Activated T-helper 1 cell treated with anti-CD3 and anti-CD28 coated beads, Interleukin-2, amount 50 U/mL, for 16 hours (primary cell): ENCODE measurements at regions not wholly inside any gene's neighbourhood (a gene's known extent, or its start where the extent isn't known, plus 50 kb on each side); places are given as distances from the start of the nearest gene placed in this dataset.
"Not testable (repeated sequence)": the region's sequence is repeated elsewhere in the genome, so short reads cannot be mapped to it uniquely, and the experiment has no call there.

ENCODE experiments used
- DNase-seq, 2 donors: peaks; one replicate each; pipeline ENCODE4 v3.0.0-alpha.2; 2020; ENCODE audit warnings: low read depth in 1 of 2, low spot score in 1 of 2

DNA sequence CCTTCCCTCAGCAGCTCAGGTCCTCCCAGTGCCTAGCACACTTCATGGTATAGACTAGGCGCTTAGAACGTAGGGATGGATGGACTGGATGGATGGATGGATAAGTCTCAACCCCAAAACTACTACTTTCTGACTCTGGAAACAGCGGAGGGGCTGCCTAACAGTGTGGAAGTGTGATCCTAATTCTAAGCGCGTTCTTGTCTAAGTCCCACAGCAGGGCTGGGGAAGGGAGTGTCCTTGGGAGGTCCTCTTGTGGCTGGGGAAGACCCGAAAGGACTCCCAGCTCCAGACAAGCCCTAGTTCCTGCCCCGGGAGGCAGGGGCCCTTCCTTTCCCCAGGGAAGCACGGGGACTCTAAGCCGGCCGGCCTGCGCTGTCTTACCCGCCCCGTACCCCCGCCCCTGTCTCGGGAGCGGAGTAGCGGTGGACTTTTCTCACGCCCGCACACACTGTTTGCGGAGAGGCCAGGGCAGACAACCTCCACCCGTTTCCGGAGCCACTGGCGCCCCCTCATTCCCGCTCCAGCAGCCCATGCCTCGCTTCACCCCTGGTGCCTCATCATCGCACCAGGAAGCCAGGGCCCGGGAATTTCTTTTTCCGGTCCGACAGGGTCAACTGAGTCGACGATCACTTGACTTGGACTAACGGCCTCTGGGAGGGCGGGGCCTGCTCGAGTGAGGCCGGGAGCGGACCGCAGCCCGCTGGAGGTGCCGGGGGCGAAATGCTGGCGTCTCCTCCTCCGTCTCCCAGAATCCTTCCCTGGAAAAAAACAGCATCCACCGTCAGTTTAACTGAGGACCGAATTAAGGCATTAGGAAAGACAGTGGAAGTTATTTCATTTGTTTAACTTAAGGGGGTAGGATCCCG, 133.3 kb downstream of the TBC1D2B start:
- peak in 1 of 2 donors; percentile 4 for DNase-seq

DNA sequence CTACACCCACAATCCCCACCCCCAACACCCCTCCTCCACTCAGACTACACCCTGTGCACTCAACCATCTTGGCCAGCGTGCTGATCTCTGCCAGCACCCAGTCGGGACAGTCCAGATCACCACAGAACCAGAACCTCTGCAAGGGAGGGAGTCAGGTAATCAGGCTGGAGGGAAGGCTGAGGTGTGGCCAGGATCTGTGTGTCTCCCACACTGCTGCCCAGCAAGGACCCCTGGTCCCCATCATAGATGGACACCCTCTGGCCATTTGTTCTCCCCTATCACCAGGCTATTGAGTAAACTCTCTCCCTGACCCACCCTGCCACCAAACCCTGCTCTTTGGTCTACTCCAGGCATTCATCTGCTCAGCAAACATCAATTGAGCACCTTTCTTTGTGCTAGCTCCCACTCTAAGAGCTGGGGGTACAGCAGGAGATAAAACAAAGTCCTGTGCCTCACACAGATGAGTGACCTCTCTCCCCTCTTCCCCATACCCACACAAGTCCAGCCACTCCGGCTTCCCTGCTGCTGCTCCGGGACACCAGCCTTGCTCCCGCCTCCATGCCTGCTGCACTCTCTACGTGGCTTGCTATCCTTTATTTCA, 134.8 kb downstream of the TBC1D2B start:
- no peak for DNase-seq

DNA sequence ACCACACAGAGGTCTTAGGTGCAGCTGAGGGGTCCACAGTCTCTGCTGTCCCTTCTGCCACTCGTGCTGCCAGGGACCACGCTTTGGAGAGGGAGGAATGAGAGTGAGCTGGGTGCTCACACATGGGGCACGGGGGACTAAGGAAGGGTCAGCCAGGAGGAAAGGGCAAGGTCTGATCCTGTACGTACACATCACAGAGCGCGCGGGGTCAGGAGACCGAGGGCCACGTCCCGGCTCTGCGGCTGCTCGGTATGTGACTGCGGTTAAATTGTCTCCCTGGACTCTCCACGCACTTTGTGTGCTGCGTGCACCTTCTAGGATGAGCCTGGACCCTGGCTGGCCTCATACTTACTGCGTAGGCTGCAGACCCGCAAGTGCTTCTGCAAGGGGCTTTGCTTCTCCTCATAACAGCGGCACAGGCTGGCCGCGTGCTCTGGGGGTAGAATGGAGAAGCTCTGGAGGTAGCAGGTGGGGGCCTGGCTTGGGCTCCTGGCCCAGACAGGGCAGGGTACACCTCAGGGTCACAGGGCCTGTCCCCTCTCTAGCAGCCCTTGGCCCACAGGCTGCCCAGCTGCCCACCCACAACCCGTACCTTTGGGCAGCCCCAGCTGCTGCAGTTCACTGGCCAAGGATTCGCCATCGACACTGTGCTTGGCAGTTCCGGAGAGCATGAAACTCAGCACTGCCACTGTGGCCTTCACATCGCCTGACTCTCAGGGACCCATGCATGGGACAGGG, 136.3 kb downstream of the TBC1D2B start:
- DNase-seq = not testable (repeated sequence)

DNA sequence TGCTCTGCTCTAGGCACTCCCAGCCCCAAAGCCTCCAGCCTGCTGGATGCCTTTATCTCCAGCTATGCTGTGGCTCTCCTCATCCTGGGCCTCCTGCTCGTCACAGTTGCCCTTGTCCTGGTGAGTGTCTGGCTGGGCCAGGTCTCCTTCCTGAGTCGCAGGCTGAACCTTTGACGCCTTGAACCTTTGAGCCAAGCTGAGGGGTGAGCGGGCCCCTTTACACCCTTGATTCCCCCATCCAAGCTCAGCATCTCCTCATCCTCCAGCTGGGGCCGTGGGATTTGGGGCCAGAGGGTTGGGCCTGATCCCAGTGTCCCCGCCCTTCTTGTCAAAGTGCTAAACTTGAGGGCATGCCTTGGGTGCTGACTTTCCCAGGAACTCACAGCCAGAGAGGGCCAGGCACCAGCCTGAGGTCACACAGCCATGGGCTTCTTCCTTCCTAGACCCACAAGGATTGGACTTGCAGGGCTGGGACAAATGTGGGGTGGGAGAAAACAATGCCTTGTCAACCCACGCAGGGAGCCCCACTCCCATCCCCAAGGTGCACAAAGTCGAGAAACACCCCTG, 137.0 kb downstream of the TBC1D2B start:
- no peak for DNase-seq

DNA sequence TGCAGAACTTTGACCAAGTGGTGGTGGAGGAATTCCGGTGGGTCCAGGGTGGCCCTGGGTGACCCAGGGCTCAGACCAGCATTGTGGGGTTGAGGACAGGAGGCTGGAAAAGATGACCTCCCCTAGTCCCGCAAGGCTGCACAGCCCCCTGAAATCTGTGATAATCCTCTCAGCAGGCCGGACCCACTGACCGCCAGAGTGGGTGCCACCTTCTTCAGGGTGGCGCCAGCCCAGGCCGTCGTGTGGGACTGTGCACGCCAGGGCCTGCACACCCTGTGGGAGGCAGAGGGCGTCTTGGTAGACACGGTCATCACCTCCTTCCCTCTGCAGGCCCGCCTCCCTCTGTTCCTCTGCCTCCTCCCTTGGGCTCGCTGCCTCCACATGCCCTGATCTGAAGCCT, 137.7 kb downstream of the TBC1D2B start:
- no peak for DNase-seq

DNA sequence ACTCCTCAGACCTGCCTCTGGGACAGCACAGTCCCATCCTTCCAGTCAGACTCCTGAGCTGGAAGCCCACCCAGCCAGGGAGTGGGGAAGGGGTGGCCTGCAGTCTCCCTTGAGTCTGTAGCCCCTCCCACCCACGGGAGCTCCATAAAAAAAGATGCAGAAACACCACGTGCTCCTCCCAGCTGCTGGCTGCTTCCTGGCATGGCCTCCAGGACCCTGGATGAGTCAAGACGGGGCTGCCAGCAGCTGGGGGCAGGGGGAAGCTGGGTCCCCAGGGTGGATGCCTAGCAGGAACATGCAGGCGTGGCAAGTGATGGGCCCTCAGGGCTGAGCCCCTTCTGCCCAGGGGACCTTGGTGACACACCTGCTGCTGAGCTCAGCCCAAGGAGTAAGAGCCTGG, 138.5 kb downstream of the TBC1D2B start:
- DNase-seq = not testable (repeated sequence)

DNA sequence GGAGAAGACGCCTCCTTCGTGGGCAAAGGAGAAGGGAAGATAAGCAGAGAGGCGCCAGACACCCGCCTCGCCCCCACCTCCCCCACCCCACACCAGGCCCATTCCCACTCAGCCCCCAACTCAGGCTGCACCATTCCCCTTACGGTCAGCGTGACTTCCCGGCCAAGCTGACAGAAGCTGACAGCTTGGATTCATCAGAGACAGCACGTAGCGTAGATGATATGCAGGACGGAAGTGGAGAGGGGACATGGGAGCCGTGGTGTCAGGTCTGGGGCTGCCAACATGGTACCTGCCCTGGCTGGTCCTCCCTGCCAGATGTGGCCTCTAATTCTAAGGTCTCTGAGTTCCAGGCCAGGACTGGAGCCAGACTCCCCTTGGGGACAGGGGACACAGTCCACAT, 139.0 kb downstream of the TBC1D2B start:
- DNase-seq = not testable (repeated sequence)

DNA sequence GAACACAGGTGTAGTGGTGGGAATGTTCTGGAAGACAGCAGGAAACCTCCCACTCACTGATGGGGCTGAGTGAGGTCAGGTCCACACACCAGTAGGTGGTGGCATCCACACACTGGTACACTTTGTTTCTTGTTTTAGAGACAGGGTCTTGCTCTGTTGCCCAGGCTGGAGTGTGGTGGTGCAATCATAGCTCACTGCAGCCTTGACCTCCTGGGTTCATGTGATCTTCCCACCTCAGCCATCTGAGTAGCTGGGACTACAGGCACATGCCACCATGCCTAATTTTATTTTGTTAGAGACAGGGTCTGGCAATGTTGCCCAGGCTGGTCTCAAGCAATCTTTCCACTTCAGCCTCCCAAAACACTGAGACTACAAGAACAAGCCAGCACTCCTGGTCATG, 140.9 kb downstream of the TBC1D2B start:
- not testable (repeated sequence) for DNase-seq

DNA sequence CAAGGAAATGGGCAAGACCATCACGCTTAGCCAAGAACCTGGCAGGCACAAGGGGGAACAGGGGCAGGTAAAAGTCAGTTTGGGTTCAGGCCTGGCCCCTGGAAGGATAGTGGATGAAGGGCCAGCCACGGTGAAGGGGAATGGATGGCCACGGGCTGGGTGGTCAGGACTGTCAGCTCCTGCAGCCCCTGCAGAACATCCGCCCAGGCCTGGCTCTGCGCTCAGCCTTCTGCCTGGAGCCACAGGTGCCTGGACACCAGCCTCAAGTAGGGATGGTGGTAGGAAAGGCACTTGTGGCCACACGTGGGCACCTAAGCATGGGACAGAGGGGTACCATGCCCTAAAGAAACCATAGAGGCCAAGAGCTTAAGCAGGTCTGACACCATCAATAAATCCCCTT, 143.0 kb downstream of the TBC1D2B start:
- DNase-seq = not testable (repeated sequence)

DNA sequence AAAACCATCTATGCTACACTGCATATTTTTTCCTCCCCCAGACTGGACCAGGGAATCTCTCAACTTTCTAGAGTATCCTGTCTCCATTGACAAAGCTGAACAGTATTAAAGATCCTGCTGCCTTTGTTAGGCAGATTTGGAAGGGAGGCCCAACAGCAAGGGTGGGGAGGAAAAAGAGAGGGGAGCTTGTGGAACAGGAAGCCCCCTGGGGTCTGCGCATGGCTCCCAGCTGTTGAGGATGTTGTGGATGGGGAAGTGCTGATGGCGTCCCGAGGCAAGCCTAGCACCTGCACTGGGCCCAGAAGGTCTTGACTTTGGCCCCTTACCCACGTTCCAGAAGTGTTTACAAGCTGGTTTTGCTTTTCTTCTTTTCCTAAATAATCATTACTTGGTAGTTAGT, 146.6 kb downstream of the TBC1D2B start:
- not testable (repeated sequence) for DNase-seq

DNA sequence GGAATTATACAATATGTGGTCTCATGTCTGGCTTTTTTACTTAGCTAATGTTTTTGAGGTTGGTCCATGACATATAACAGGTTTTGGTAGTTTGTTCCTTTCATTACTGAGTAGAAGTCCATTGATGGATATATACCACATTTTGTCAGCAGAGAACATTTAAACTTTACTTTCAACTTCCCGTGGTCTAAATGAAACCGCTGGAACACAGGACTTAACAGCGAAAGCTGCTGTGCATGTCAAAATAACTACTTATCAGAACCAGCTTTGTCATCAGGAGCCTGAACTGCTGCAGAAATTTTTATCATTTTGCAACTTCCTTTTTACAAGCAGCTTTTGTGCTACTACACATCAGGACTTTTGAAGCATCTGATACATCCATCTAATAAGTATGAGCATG, 147.0 kb downstream of the TBC1D2B start:
- DNase-seq = not testable (repeated sequence)

DNA sequence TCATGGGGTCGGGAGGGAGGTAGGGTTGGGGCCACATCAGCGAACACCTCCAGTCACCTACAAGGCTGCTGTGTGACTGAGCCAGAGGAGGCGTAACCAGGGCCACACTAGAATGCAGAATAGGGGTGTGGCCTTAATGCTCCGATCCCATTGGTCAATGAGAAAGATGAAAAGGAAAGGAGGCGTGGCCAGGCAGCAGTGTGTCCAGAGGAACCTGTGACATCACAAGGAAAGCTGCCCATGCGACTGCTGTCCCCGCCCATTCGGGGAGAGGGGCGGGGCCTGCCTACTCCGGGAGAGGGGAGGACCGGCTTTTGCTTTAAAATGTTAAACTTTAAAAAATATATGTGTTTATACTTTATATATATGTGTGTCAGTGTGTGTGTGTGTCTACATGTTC, 150.7 kb downstream of the TBC1D2B start:
- not testable (repeated sequence) for DNase-seq

DNA sequence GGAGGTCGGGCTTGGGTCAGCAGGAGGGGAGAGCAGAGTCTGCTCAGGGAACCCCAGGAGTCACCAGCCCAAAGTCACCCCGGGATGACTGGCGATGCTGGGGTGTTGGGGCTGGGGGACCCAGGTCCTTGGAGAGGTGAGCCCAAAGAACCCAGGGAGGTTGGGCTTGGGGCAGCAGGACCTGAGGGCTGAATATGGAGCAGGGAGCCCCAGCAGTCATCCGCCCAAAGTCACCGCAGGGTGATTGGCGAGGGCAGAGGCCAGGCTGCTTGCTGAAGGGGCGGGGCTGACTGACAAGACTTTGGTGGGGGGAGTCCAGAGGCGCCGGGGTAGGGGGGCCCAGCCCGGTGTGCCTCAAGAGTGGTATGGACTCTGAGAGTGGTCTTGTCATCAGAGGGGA, 151.2 kb downstream of the TBC1D2B start:
- not testable (repeated sequence) for DNase-seq

DNA sequence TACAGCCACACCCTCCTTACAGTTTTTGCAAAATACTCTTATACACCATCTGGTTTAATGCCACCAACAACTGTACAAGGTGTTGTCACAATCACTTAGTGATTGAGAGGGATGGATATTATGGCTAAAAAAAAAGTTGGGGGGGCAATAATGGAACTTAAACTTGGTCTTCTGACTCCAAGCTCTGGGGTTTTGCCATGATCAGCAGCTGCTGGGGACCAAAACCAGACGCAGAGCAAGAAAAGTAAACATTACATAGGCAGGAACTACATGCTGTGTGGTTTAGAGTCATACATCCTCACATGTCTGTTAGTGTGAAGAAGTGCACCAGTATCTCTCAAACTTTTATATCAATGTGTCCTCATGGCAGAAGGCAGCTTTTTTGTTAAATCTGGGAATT, 152.4 kb downstream of the TBC1D2B start:
- DNase-seq = not testable (repeated sequence)

DNA sequence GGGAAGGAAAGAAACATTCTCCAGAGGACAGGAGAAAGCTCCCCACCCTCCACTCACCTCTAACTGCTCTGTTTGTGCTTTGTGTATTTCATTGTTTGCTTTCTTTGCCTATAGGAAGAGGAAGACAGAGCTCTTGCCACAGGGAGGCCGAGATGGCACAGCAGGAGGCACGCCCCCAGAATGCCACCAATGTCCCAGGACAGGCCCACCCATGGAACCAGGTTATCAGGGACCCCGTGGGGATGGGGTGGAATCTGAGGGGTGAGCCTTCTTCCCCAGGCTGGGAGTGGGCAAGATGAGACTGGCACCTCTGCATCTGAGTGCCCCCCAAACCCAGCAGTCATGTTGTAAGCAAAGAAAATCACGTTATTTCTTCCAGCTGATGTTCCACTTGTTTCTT, 155.8 kb downstream of the TBC1D2B start:
- DNase-seq = no peak

DNA sequence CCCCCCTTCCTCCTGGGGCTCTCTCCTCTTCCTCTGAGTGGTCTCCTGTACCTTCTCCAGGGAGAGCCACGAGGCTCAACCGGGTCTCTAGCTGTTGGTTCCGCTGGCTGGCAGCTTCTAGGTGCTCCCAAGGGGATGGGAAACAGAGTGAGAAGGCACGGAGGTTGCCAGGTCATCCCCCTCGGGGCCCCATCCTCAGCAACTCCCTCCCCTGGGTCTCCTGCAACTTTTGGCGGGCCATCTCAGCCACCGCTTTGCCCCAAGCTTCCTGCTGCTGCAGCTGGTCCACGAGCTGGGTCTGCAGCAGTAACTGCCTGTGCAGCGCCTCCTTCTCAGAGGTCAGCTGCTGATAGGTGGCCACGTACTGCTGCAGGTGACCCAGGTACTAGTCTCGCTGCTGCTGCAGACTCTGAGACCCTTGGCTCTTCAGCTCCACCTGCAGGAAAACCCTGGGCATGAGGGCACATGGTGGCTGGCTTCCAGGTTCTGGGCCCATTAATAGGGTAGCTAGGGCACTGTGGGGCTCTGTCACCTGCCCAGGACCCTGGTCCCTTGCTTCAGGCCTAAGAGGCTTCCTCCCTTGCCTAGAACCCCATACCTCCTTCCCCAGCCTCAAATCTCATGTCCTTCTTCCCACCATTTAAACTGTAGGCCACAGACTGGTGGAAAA, 160.4 kb downstream of the TBC1D2B start:
- DNase-seq = not testable (repeated sequence)

DNA sequence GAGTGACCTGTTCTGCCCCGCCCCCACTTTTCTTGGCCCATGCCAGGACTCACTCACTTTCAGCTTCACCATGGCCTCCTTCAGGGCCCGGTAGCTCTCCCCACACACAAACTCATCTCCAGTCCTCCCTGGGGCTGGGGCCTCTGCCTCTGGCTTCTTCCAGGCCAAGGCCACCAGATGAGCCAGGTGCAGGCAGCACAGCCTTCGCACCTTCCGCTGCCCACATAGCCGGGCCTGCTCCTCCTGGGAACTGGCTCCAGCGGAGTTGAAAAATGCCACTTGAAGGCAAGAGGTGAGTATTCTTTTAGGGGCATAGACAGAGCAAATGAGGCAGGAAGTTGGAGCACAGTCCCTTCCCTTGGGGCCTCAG, 161.6 kb downstream of the TBC1D2B start:
- not testable (repeated sequence) for DNase-seq

DNA sequence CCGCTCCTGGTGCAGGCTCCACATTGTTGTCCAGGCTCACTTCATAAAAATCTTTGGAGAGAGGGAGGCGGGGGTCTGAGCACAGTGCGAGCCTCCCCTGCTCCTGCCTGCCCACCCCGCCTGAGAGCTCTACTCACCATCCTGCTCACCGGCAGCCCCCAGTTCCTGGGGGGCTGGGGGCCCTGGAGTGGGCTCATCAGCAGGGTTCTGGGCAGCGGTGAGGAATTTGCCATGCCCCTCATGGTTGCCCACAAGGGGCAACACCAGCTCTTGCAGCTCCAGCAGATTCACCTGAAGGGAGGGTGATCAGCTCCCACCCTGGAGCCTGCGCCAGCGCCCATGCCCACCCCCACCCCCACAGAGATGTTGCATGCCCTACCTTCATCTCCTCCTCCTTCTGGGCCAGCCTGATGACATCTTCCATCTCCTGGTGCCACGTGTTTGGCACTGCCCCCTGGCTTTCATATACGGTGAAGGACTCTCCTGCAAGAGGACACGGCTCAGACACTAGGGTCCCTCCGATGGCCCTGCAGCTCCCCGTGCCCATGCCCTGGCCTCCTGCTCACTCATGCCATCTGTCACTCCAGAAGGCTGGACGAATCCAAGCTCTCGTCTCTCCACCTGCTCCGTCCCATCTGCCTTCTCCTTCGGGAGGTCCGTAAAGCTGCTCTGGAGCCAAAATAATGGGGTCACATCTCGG, 162.1 kb downstream of the TBC1D2B start:
- no peak for DNase-seq

DNA sequence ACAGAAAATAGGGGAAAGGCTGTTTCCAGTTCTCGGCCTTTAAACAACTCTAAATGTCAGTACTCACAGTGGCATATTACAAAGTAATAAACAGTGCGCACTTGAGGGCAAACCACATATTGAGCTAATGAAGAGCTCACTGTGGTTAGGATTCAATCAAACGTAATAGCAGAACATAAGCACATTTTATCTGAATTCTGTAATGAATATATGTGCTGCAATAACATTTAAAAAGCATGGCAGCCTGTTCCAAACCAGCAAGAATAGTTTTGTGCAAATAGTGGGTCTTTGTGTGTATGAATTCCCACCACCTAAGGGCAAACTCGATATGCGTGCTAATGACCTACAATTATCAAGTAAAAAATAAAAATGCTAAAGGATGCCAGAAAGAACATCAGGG, 163.0 kb downstream of the TBC1D2B start:
- DNase-seq = not testable (repeated sequence)
